HL-60 (cell line): ENCODE measurements at regions not wholly inside any gene's neighbourhood (a gene's known extent, or its start where the extent isn't known, plus 50 kb on each side); places are given as distances from the start of the nearest gene placed in this dataset.

ENCODE experiments used
- CTCF ChIP-seq: IDR thresholded peaks from one replicate; pipeline ENCODE4 v1.5.1; 2011; ENCODE audit warnings: low read length, control low read depth, inconsistent platforms; ENCODE audit not compliant: insufficient read depth
- GABPA ChIP-seq: IDR thresholded peaks from 2 replicates; pipeline ENCODE4 v1.6.1; 2012; ENCODE audit warnings: low read depth
- POLR2AphosphoS5 ChIP-seq: IDR thresholded peaks from 2 replicates; pipeline ENCODE4 v1.6.1; 2012; ENCODE audit warnings: low read depth

- TF ChIP-seq GABPA: no peak
- TF ChIP-seq CTCF: no peak
- no peak for TF ChIP-seq POLR2AphosphoS5
Measured at GRCh38 chr6:66926060-66926459, 1219.0 kb upstream of the EYS start.
